SK-N-MC (cell line): ENCODE measurements at regions not wholly inside any gene's neighbourhood (a gene's known extent, or its start where the extent isn't known, plus 50 kb on each side); places are given as distances from the start of the nearest gene placed in this dataset.

ENCODE experiments used
- EZH2 ChIP-seq: fragments of 200-600 bp; sonication (generic); IDR thresholded peaks from one replicate; pipeline ENCODE4 v1.6.1; 2017; ENCODE audit warnings: antibody characterized with exemption
- POLR2AphosphoS5 ChIP-seq: IDR thresholded peaks from 2 replicates; pipeline ENCODE4 v1.6.1; 2012; ENCODE audit warnings: mild to moderate bottlenecking, low read depth, low read length, borderline replicate concordance

- no peak for TF ChIP-seq EZH2
- no peak for TF ChIP-seq POLR2AphosphoS5
Measured at GRCh38 chr11:25939691-25940090, 392.2 kb upstream of the ANO3 start.
